ENCODE measurements at regions not wholly inside any gene's neighbourhood (a gene's known extent, or its start where the extent isn't known, plus 50 kb on each side); places are given as distances from the start of the nearest gene placed in this dataset.
"Not testable (repeated sequence)": the region's sequence is repeated elsewhere in the genome, so short reads cannot be mapped to it uniquely, and the experiment has no call there.

GRCh38 chr4:82301390-82301789, 72.4 kb downstream of the HNRNPD start:
- H3K9me3 ChIP-seq; intact Hi-C loops (cut with DNase I); H3K36me3 ChIP-seq; H3K27ac ChIP-seq; H3K4me1 ChIP-seq; DNase-seq; H3K4me3 ChIP-seq; H3K27me3 ChIP-seq: not testable (repeated sequence)

- no peak overlapping the region for H3K4me3 ChIP-seq
- H3K27me3 ChIP-seq: no peaks in the 10 kb centered on the region
- H3K4me1 ChIP-seq: no peaks in the 10 kb centered on the region
- intact Hi-C loops (cut with DNase I): no loop called here
- TF ChIP-seq POLR2A (IDR thresholded peaks at IDR 0.05) (no peak), CTCF (IDR thresholded peaks at IDR 0.05) (no peak)
- no peak for DNase-seq
- no peaks in the 10 kb centered on the region for H3K36me3 ChIP-seq
- H3K27ac ChIP-seq: no peak overlapping the region
- H3K9me3 ChIP-seq: no peaks in the 10 kb centered on the region
- WGBS, 2 donors: 79 to 90% methylated on average over 2 of the region's 2 CpGs
These were observed 80.5 kb downstream of the HNRNPD start for GRCh38 chr4:82293304-82293703.

GRCh38 chr4:82287720-82288119, 86.1 kb downstream of the HNRNPD start:
- no peaks in the 10 kb centered on the region for H3K27me3 ChIP-seq
- no peak overlapping the region for H3K4me3 ChIP-seq
- H3K4me1 ChIP-seq: peaks cover 0 to 14% (median 5%) of the 10 kb centered on the region in 3 donors
- no peak for DNase-seq
- H3K9me3 ChIP-seq: no peaks in the 10 kb centered on the region
- TF ChIP-seq POLR2A (IDR thresholded peaks at IDR 0.05): no peak
- TF ChIP-seq CTCF (IDR thresholded peaks at IDR 0.05): no peak
- 46 to 56% methylated on average over 5 of the region's 5 CpGs for WGBS, 2 donors
- no peaks in the 10 kb centered on the region for H3K36me3 ChIP-seq
- no peak overlapping the region for H3K27ac ChIP-seq
- intact Hi-C loops (cut with DNase I): loop anchor here (5.0 to 10.0 kb wide), 2 partner anchors 57 to 635 kb away; no protein-coding TSS in a partner anchor

- Histone ChIP-seq H3K27me3 (no peaks in the 10 kb centered on the region), H3K27ac (peak overlapping the region; percentile 60 to 87 (median 76)), H3K36me3 (no peaks in the 10 kb centered on the region), H3K4me1 (peaks cover 0 to 14% (median 5%) of the 10 kb centered on the region in 3 donors), H3K9me3 (no peaks in the 10 kb centered on the region), H3K4me3 (peak overlapping the region; percentile 26 to 71 (median 49))
- WGBS, 2 donors: 5 to 16% methylated on average over 7 to 22 of the region's 61 CpGs
- TF ChIP-seq CTCF (IDR thresholded peaks at IDR 0.05) (peak; percentile 70 to 97 (median 87)), POLR2A (IDR thresholded peaks at IDR 0.05) (no peak)
- intact Hi-C loops (cut with DNase I): loop anchor here (5.0 to 10.0 kb wide), 2 partner anchors 60 to 633 kb away; no protein-coding TSS in a partner anchor
- DNase-seq: peak; percentile 95
These were observed 88.7 kb downstream of the HNRNPD start for GRCh38 chr4:82284858-82285805.

GRCh38 chr4:82284475-82284857, 89.3 kb downstream of the HNRNPD start:
- no peak for TF ChIP-seq POLR2A (IDR thresholded peaks at IDR 0.05)
- TF ChIP-seq CTCF (IDR thresholded peaks at IDR 0.05): peak in 1 of 6 experiments; percentile 20
- no peak for DNase-seq
- Histone ChIP-seq H3K9me3 (no peaks in the 10 kb centered on the region), H3K27ac (peak overlapping the region in 3 of 4 donors; percentile 71 to 87 (median 82)), H3K27me3 (no peaks in the 10 kb centered on the region), H3K4me3 (peak overlapping the region; percentile 26 to 71 (median 49)), H3K4me1 (peaks cover 0 to 14% (median 5%) of the 10 kb centered on the region in 3 donors), H3K36me3 (no peaks in the 10 kb centered on the region)
- WGBS, 2 donors: 1 to 3% methylated on average over 7 to 9 of the region's 9 CpGs
- intact Hi-C loops (cut with DNase I): loop anchor here (10.0 kb wide), 1 partner anchor 60 kb away; no protein-coding TSS in a partner anchor

Measured in esophagus squamous epithelium (tissue), 5 donors.